Neural crest cell (in vitro differentiated cells): ENCODE measurements at regions not wholly inside any gene's neighbourhood (a gene's known extent, or its start where the extent isn't known, plus 50 kb on each side); places are given as distances from the start of the nearest gene placed in this dataset.

ENCODE experiments used
- DNase-seq: peaks from one replicate; pipeline ENCODE4 v3.0.0; 2021; ENCODE audit warnings: low read depth, mixed read lengths, low spot score
- H3K27ac Mint-ChIP-seq: one replicate; pipeline ENCODE4 v1.8.0; 2021; ENCODE audit warnings: mild to moderate bottlenecking, mixed read lengths; ENCODE audit not compliant: unreplicated experiment
- H3K27me3 Mint-ChIP-seq: 2 replicates; pipeline ENCODE4 v1.8.0; 2021; ENCODE audit warnings: low read depth, mild to moderate bottlenecking, mixed read lengths
- H3K36me3 Mint-ChIP-seq: 2 replicates; pipeline ENCODE4 v1.8.0; 2021; ENCODE audit warnings: low read depth, mild to moderate bottlenecking, mixed read lengths
- H3K4me1 Mint-ChIP-seq: 2 replicates; pipeline ENCODE4 v1.8.0; 2021; ENCODE audit warnings: mixed read lengths
- H3K4me3 Mint-ChIP-seq: one replicate; pipeline ENCODE4 v1.8.0; 2021; ENCODE audit warnings: mild to moderate bottlenecking, mixed read lengths
- H3K9me3 Mint-ChIP-seq: 2 replicates; pipeline ENCODE4 v1.8.0; 2021; ENCODE audit warnings: mixed read lengths
- TF ChIP-seq, protein P1 (sequence below): fragments of 200-600 bp; sonication (generic); conservative IDR thresholded peaks from 2 replicates; pipeline ENCODE4 v1.5.0; 2021; ENCODE audit warnings: antibody characterized with exemption, mild to moderate bottlenecking

GRCh38 chr17:51555153-51555552, 294.8 kb downstream of the UTP18 start:
- no peak for DNase-seq
- Mint-ChIP-seq H3K4me3 (no peak overlapping the region), H3K27me3 (no peaks in the 10 kb centered on the region), H3K36me3 (no peaks in the 10 kb centered on the region), H3K27ac (no peak overlapping the region), H3K9me3 (no peaks in the 10 kb centered on the region), H3K4me1 (peaks cover 4% of the 10 kb centered on the region)
- TF ChIP-seq, protein P1, sequence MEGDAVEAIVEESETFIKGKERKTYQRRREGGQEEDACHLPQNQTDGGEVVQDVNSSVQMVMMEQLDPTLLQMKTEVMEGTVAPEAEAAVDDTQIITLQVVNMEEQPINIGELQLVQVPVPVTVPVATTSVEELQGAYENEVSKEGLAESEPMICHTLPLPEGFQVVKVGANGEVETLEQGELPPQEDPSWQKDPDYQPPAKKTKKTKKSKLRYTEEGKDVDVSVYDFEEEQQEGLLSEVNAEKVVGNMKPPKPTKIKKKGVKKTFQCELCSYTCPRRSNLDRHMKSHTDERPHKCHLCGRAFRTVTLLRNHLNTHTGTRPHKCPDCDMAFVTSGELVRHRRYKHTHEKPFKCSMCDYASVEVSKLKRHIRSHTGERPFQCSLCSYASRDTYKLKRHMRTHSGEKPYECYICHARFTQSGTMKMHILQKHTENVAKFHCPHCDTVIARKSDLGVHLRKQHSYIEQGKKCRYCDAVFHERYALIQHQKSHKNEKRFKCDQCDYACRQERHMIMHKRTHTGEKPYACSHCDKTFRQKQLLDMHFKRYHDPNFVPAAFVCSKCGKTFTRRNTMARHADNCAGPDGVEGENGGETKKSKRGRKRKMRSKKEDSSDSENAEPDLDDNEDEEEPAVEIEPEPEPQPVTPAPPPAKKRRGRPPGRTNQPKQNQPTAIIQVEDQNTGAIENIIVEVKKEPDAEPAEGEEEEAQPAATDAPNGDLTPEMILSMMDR, result no peak

GRCh38 chr17:51559778-51560177, 299.4 kb downstream of the UTP18 start:
- Mint-ChIP-seq H3K4me3 (no peak overlapping the region), H3K4me1 (peaks cover 4% of the 10 kb centered on the region), H3K27me3 (peaks cover 6% of the 10 kb centered on the region), H3K27ac (no peak overlapping the region), H3K9me3 (no peaks in the 10 kb centered on the region), H3K36me3 (no peaks in the 10 kb centered on the region)
- DNase-seq, result no peak
- TF ChIP-seq, protein P1, result no peak

- TF ChIP-seq, protein P1, result no peak
- peaks cover 9% of the 10 kb centered on the region for H3K27me3 Mint-ChIP-seq
- H3K4me1 Mint-ChIP-seq, result peaks cover 4% of the 10 kb centered on the region
- no peaks in the 10 kb centered on the region for H3K36me3 Mint-ChIP-seq
- no peaks in the 10 kb centered on the region for H3K9me3 Mint-ChIP-seq
- DNase-seq, result no peak
- H3K27ac Mint-ChIP-seq, result no peak overlapping the region
- no peak overlapping the region for H3K4me3 Mint-ChIP-seq
Observed at GRCh38 chr17:51560398-51560797, 300.1 kb downstream of the UTP18 start.

DNA sequence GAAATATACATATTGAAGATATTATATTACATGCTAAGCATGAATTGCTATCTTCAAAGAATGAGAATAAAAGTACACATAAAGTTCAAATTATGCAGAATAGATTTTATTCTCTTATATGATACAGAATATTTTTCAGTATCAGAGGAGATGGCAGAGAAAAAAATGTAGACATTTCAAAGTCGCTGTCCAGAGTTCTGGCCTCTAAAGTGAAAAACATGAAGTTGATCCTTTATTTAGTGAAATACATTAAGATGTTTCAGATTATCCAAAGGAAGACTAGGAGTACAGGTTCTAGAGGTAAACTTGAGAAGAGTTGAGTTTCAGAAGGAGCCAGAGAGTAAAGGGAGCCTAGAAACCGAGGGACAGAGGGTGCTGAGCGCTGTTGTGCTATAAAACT, 303.6 kb downstream of the UTP18 start:
- DNase-seq, result no peak
- Mint-ChIP-seq H3K9me3 (no peaks in the 10 kb centered on the region), H3K4me1 (no peaks in the 10 kb centered on the region), H3K27ac (no peak overlapping the region), H3K36me3 (no peaks in the 10 kb centered on the region), H3K4me3 (no peak overlapping the region), H3K27me3 (peaks cover 20% of the 10 kb centered on the region)
- TF ChIP-seq, protein P1, result no peak

DNA sequence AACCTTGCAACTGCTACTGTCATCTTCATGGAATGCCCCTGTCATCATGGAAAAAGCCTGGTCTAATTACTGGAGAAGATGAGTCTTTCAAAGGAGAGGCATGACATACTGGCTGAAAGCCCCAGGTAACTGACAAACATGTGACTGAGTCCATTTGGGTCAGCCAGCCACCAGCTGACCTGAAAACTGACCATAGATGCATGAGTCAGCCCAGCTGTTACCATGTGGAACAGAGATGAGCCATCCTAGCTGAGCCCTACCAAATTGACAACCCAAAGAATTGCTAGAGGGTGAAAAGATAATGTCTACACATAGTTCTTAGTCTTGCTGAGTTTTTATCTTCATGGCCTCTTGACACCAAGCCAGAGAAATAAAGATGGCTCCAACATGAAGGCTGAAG, 311.8 kb downstream of the UTP18 start:
- H3K4me3 Mint-ChIP-seq, result no peak overlapping the region
- H3K9me3 Mint-ChIP-seq, result peaks cover 7% of the 10 kb centered on the region
- H3K36me3 Mint-ChIP-seq, result no peaks in the 10 kb centered on the region
- TF ChIP-seq, protein P1, result no peak
- no peaks in the 10 kb centered on the region for H3K4me1 Mint-ChIP-seq
- DNase-seq, result no peak
- no peak overlapping the region for H3K27ac Mint-ChIP-seq
- H3K27me3 Mint-ChIP-seq, result peaks cover 15% of the 10 kb centered on the region
